SK-N-SH (cell line): ENCODE measurements at regions not wholly inside any gene's neighbourhood (a gene's known extent, or its start where the extent isn't known, plus 50 kb on each side); places are given as distances from the start of the nearest gene placed in this dataset.

Experiments used
- CTCF ChIA-PET: fragments of 300-600, 350-600 bp; formaldehyde crosslinking; extraction: SDS; loops from one replicate; lab custom pipeline; 2021; lab: Yijun Ruan, JAX
- POLR2A ChIA-PET: fragments of 350-600 bp; sonication (Branson Sonifier 250); formaldehyde crosslinking; extraction: SDS; loops from one replicate; lab custom pipeline; 2020; ENCODE audit warnings: antibody characterized with exemption, inconsistent platforms; lab: Yijun Ruan, JAX
- DNase-seq: peaks from one replicate; pipeline ENCODE4 v3.0.0; 2012
- H2AFZ ChIP-seq: fragments of 200-600 bp; sonication (generic); 2 replicates; pipeline ENCODE4 v1.8.1; 2016; ENCODE audit warnings: antibody characterized with exemption, mild to moderate bottlenecking, low read depth
- H3F3A ChIP-seq: fragments of 200-600 bp; sonication (generic); replicated peaks from 2 replicates; pipeline ENCODE3; 2016; ENCODE audit warnings: antibody characterized with exemption, mild to moderate bottlenecking; ENCODE audit not compliant: insufficient read depth
- H3K27ac ChIP-seq, 2 experiments: fragments of 200-500 bp in 1 of 2; fragments of 200-600 bp in 1 of 2; sonication (Bioruptor generic) in 1 of 2; sonication (generic), shearing (Covaris generic) in 1 of 2; 2 replicates each; pipeline versions ENCODE4 v1.5.1 to v1.6.1; 2014 to 2016; ENCODE audit warnings: low read depth in 2 of 2, inconsistent platforms in 1 of 2, low read length in 1 of 2, mild to moderate bottlenecking in 1 of 2, mixed read lengths in 1 of 2
- H3K27me3 ChIP-seq: fragments of 200-600 bp; sonication (generic), shearing (Covaris generic); 2 replicates; pipeline ENCODE4 v1.6.1; 2016; ENCODE audit warnings: mixed run types; ENCODE audit not compliant: insufficient read depth
- H3K36me3 ChIP-seq, 2 experiments: fragments of 200-500 bp in 1 of 2; fragments of 200-600 bp in 1 of 2; sonication (Bioruptor generic) in 1 of 2; sonication (generic) in 1 of 2; replicated peaks in 1 of 2; 2 replicates each; pipeline versions ENCODE3 to v1.5.1; 2014 to 2016; ENCODE audit warnings: low read length in 1 of 2, mild to moderate bottlenecking in 1 of 2; ENCODE audit not compliant: insufficient read depth in 2 of 2, control insufficient read depth in 1 of 2
- H3K4me1 ChIP-seq, 2 experiments: fragments of 200-500 bp in 1 of 2; fragments of 200-600 bp in 1 of 2; sonication (Bioruptor generic) in 1 of 2; sonication (generic), shearing (Covaris generic) in 1 of 2; 2 replicates each; pipeline versions ENCODE4 v1.5.1 to v1.6.1; 2014 to 2016; ENCODE audit warnings: low read depth in 1 of 2, low read length in 1 of 2, mixed run types in 1 of 2; ENCODE audit not compliant: insufficient read depth in 2 of 2, control insufficient read depth in 1 of 2
- H3K4me2 ChIP-seq: fragments of 200-600 bp; sonication (generic), shearing (Covaris generic); 2 replicates; pipeline ENCODE4 v1.6.1; 2017; ENCODE audit warnings: mixed run types
- H3K4me3 ChIP-seq, 2 experiments: fragments of 200-500 bp in 1 of 2; fragments of 200-600 bp in 1 of 2; sonication (Bioruptor generic) in 1 of 2; sonication (generic), shearing (Covaris generic) in 1 of 2; 2 replicates each; pipeline versions ENCODE4 v1.5.1 to v1.8.1; 2014 to 2016; ENCODE audit warnings: low read depth in 2 of 2, inconsistent platforms in 1 of 2, low read length in 1 of 2, mild to moderate bottlenecking in 1 of 2, mixed read lengths in 1 of 2, moderate library complexity in 1 of 2
- H3K79me2 ChIP-seq: fragments of 200-600 bp; sonication (generic); 2 replicates; pipeline ENCODE4 v1.8.1; 2017; ENCODE audit warnings: mild to moderate bottlenecking; ENCODE audit not compliant: insufficient read depth
- H3K9ac ChIP-seq: fragments of 200-600 bp; sonication (generic); 2 replicates; pipeline ENCODE4 v1.6.1; 2017; ENCODE audit warnings: mixed run types
- H3K9me2 ChIP-seq: fragments of 200-600 bp; sonication (generic); 2 replicates; pipeline ENCODE4 v1.6.1; 2017; ENCODE audit warnings: mixed run types
- H3K9me3 ChIP-seq: fragments of 200-600 bp; sonication (generic); 2 replicates; pipeline ENCODE4 v1.6.1; 2017; ENCODE audit warnings: mixed run types, mild to moderate bottlenecking, moderate library complexity
- H4K20me1 ChIP-seq: fragments of 200-600 bp; sonication (generic); 2 replicates; pipeline ENCODE4 v1.6.1; 2017; ENCODE audit warnings: mild to moderate bottlenecking, mixed run types; ENCODE audit not compliant: insufficient read depth
- CTCF ChIP-seq: fragments of 200-600 bp; sonication (generic); IDR thresholded peaks from 2 replicates; pipeline ENCODE4 v1.6.1; 2017; ENCODE audit warnings: antibody characterized with exemption, mild to moderate bottlenecking, moderate library complexity
- FOSL2 ChIP-seq: IDR thresholded peaks from 2 replicates; pipeline ENCODE4 v1.4.0; 2012; ENCODE audit warnings: low read depth, mild to moderate bottlenecking, moderate library complexity, borderline replicate concordance
- GATA2 ChIP-seq: sonication (generic); formaldehyde crosslinking; IDR thresholded peaks from 2 replicates; pipeline ENCODE4 v1.5.0; 2020; ENCODE audit warnings: mild to moderate bottlenecking, missing genetic modification reagents
- MAX ChIP-seq: IDR thresholded peaks from 2 replicates; pipeline ENCODE4 v1.4.0; 2012; ENCODE audit warnings: low read depth
- MXI1 ChIP-seq: IDR thresholded peaks from 2 replicates; pipeline ENCODE4 v1.6.1; 2012; ENCODE audit warnings: mild to moderate bottlenecking, low read depth, low read length, improper control_type of control experiment
- NFIC ChIP-seq: IDR thresholded peaks from 2 replicates; pipeline ENCODE4 v1.4.0; 2012; ENCODE audit warnings: borderline replicate concordance
- NRF1 ChIP-seq: IDR thresholded peaks from 2 replicates; pipeline ENCODE4 v1.6.1; 2012; ENCODE audit warnings: low read depth, mild to moderate bottlenecking, low read length
- RCOR1 ChIP-seq: fragments of 150-350 bp; IDR thresholded peaks from 2 replicates; pipeline ENCODE4 v1.6.1; 2017; ENCODE audit warnings: antibody characterized with exemption, low read length
- TAF1 ChIP-seq: IDR thresholded peaks from 2 replicates; pipeline ENCODE4 v1.6.1; 2012; ENCODE audit warnings: low read depth, mild to moderate bottlenecking, low read length, moderate library complexity, borderline replicate concordance
- TEAD4 ChIP-seq: IDR thresholded peaks from 2 replicates; pipeline ENCODE4 v1.4.0; 2012; ENCODE audit warnings: mild to moderate bottlenecking, borderline replicate concordance; ENCODE audit not compliant: insufficient read depth
- WGBS: methylation state at CpG from one replicate; pipeline ENCODE4 v1.1.6; 2017; ENCODE audit warnings: low lambda C conversion rate; 5-methylcytosine and 5-hydroxymethylcytosine counted together
- TF ChIP-seq, protein P1 (sequence below): fragments of 150-350 bp; IDR thresholded peaks from 2 replicates; pipeline ENCODE4 v1.6.1; 2017; ENCODE audit warnings: antibody characterized with exemption, low read length, low read depth, borderline replicate concordance
- TF ChIP-seq, protein P2 (sequence below): fragments of 150-350 bp; IDR thresholded peaks from 2 replicates; pipeline ENCODE4 v1.6.1; 2016; ENCODE audit warnings: mild to moderate bottlenecking, low read depth, low read length
- TF ChIP-seq, protein P3 (sequence below): IDR thresholded peaks from 2 replicates; pipeline ENCODE4 v1.6.1; 2012; ENCODE audit warnings: mild to moderate bottlenecking, low read depth, low read length, moderate library complexity
- TF ChIP-seq, protein P4 (sequence below): IDR thresholded peaks from 2 replicates; pipeline ENCODE4 v1.4.0; 2012; ENCODE audit warnings: low read depth, borderline replicate concordance

GRCh38 chr10:130784326-130784725 is 527.2 kb downstream of the TCERG1L start:
- Histone ChIP-seq H3K9me3 (no peaks in the 10 kb centered on the region), H3F3A (no peaks in the 10 kb centered on the region), H3K9me2 (no peaks in the 10 kb centered on the region), H3K79me2 (no peaks in the 10 kb centered on the region), H4K20me1 (no peaks in the 10 kb centered on the region), H3K4me1 (peaks cover 0 to 10% of the 10 kb centered on the region in 2 experiments; a peak in 1 of 4 replicates), H3K4me3 (no peak overlapping the region), H3K4me2 (no peak overlapping the region), H3K36me3 (no peaks in the 10 kb centered on the region), H3K27ac (no peak overlapping the region), H2AFZ (no peak overlapping the region), H3K27me3 (no peaks in the 10 kb centered on the region), H3K9ac (no peak overlapping the region)
- ChIA-PET CTCF (no interaction called here), POLR2A (no interaction called here)
- no peak for TF ChIP-seq CTCF
- no peak for TF ChIP-seq NFIC
- no peak for TF ChIP-seq RCOR1
- no peak for TF ChIP-seq TAF1
- TF ChIP-seq, protein P1, sequence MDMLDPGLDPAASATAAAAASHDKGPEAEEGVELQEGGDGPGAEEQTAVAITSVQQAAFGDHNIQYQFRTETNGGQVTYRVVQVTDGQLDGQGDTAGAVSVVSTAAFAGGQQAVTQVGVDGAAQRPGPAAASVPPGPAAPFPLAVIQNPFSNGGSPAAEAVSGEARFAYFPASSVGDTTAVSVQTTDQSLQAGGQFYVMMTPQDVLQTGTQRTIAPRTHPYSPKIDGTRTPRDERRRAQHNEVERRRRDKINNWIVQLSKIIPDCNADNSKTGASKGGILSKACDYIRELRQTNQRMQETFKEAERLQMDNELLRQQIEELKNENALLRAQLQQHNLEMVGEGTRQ: no peak
- TF ChIP-seq, protein P2, sequence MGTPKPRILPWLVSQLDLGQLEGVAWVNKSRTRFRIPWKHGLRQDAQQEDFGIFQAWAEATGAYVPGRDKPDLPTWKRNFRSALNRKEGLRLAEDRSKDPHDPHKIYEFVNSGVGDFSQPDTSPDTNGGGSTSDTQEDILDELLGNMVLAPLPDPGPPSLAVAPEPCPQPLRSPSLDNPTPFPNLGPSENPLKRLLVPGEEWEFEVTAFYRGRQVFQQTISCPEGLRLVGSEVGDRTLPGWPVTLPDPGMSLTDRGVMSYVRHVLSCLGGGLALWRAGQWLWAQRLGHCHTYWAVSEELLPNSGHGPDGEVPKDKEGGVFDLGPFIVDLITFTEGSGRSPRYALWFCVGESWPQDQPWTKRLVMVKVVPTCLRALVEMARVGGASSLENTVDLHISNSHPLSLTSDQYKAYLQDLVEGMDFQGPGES: no peak
- TF ChIP-seq, protein P3, sequence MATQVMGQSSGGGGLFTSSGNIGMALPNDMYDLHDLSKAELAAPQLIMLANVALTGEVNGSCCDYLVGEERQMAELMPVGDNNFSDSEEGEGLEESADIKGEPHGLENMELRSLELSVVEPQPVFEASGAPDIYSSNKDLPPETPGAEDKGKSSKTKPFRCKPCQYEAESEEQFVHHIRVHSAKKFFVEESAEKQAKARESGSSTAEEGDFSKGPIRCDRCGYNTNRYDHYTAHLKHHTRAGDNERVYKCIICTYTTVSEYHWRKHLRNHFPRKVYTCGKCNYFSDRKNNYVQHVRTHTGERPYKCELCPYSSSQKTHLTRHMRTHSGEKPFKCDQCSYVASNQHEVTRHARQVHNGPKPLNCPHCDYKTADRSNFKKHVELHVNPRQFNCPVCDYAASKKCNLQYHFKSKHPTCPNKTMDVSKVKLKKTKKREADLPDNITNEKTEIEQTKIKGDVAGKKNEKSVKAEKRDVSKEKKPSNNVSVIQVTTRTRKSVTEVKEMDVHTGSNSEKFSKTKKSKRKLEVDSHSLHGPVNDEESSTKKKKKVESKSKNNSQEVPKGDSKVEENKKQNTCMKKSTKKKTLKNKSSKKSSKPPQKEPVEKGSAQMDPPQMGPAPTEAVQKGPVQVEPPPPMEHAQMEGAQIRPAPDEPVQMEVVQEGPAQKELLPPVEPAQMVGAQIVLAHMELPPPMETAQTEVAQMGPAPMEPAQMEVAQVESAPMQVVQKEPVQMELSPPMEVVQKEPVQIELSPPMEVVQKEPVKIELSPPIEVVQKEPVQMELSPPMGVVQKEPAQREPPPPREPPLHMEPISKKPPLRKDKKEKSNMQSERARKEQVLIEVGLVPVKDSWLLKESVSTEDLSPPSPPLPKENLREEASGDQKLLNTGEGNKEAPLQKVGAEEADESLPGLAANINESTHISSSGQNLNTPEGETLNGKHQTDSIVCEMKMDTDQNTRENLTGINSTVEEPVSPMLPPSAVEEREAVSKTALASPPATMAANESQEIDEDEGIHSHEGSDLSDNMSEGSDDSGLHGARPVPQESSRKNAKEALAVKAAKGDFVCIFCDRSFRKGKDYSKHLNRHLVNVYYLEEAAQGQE: no peak
- no peak for TF ChIP-seq NRF1
- TF ChIP-seq, protein P4, sequence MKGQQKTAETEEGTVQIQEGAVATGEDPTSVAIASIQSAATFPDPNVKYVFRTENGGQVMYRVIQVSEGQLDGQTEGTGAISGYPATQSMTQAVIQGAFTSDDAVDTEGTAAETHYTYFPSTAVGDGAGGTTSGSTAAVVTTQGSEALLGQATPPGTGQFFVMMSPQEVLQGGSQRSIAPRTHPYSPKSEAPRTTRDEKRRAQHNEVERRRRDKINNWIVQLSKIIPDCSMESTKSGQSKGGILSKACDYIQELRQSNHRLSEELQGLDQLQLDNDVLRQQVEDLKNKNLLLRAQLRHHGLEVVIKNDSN: no peak
- TF ChIP-seq MAX: no peak
- no peak for TF ChIP-seq MXI1
- no peak for TF ChIP-seq FOSL2
- TF ChIP-seq GATA2: no peak
- no peak for TF ChIP-seq TEAD4
- DNase-seq: no peak
- 45% methylated on average over 7 of the region's 12 CpGs for WGBS
